ENCODE measurements at regions not wholly inside any gene's neighbourhood (a gene's known extent, or its start where the extent isn't known, plus 50 kb on each side); places are given as distances from the start of the nearest gene placed in this dataset.

DNA sequence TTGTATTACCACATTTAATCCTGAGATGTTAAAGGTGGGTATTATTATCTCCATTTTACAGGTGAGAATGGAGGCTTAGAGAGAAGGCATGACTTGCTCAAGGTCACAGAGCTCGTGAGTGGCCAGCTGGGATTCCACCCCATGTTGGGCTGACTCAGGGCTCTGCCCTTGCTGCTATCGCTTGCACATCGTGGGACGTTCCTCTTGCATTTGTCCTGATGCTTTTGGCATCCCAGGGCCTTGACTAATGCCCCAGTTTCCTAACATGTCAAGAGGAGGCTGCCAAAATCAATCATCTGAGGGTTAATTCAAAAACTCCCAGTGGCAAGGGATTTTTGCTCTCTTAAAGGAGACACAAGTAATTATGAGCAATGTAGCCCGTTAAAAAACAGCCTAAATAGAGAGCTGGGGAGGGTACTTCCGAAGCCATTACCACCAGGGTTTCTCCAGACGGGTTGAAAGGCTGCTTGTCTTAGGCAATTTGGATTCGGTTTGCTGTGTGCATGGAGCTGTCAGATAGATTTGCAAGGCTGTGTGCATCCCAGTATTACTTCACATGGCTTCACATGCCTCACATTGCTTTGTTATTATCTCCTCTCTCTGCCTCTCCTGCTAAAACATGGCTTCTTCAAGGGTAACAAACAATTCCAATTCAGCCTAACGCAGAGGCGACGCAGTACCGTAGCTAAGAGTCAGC, 347.4 kb downstream of the DRD1 start:
- H3K23ac ChIP-seq (ENCODE audit: low read depth, low read length, poor library complexity) = no peak overlapping the region
- H3K4me1 ChIP-seq (ENCODE audit: control insufficient read depth in 2 of 2, insufficient read depth in 1 of 2, low read depth in 1 of 2, low read length in 2 of 2) = peaks cover 0 to 5% of the 10 kb centered on the region in 2 donors
- H3K4me2 ChIP-seq (ENCODE audit: insufficient read depth, low read length, poor library complexity, severe bottlenecking) = no peak overlapping the region
- H3K36me3 ChIP-seq (replicated peaks in 1 of 2; ENCODE audit: control insufficient read depth in 2 of 2, insufficient read depth in 2 of 2, low read length in 2 of 2) = no peaks in the 10 kb centered on the region
- no peaks in the 10 kb centered on the region for H3K9me3 ChIP-seq (replicated peaks in 1 of 2; ENCODE audit: control insufficient read depth in 2 of 2, insufficient read depth in 1 of 2, low read depth in 1 of 2, low read length in 2 of 2)
- no peak overlapping the region for H3K14ac ChIP-seq (ENCODE audit: low read length)
- no peak overlapping the region for H3K4ac ChIP-seq (ENCODE audit: low read length)
- H2BK15ac ChIP-seq (ENCODE audit: low read length) = no peak overlapping the region
- H3K4me3 ChIP-seq (ENCODE audit: low read length in 2 of 2) = no peak overlapping the region
- H3K18ac ChIP-seq (ENCODE audit: low read length) = peak overlapping the region; percentile 38
- H3K27ac ChIP-seq (replicated peaks; ENCODE audit: low read length) = no peak overlapping the region
- no peak overlapping the region for H2AK5ac ChIP-seq (ENCODE audit: low read depth, low read length)
- no peak overlapping the region for H2BK5ac ChIP-seq (ENCODE audit: low read length)
- no peak overlapping the region for H4K8ac ChIP-seq (ENCODE audit: low read depth, low read length)
- H2BK12ac ChIP-seq (ENCODE audit: low read length) = no peak overlapping the region
- no peak overlapping the region for H2BK120ac ChIP-seq (ENCODE audit: low read depth, low read length)
- no peak overlapping the region for H3K9ac ChIP-seq (ENCODE audit: low read depth, low read length, poor library complexity)
- no CpG with 5 or more reads among the region's 12 CpGs for WGBS, 2 donors (ENCODE audit: extremely low coverage in 2 of 2, insufficient read length in 2 of 2, insufficient replicate concordance in 1 of 2)
- no peaks in the 10 kb centered on the region for H3K27me3 ChIP-seq (ENCODE audit: control insufficient read depth in 3 of 3, insufficient read depth in 3 of 3, low read depth in 1 of 3, low read length in 3 of 3)
- H2AFZ ChIP-seq (ENCODE audit: low read length) = no peak overlapping the region
- H3K79me1 ChIP-seq (ENCODE audit: low read depth, low read length) = peaks cover 2% of the 10 kb centered on the region
- H4K91ac ChIP-seq (ENCODE audit: low read depth, low read length, poor library complexity) = no peak overlapping the region
- no peak for DNase-seq (ENCODE audit: low spot score)

DNA sequence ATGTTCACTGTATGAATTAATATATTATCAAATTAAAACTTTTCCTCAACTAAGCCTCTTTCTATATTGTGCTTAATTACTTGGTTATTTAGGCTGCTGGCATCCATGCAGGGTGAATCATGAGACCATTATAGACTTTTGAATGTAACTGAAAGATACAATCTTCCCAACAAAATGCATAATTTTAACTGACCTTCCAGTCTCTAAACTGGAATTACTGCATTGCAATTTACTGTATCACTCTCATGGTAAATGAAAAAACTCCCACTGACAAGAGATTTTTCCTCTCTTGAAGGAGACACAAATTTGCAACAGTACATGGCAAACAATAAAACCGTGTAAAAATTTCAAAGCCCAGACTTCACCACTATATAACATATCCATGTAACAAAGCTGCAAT, 349.5 kb downstream of the DRD1 start:
- Histone ChIP-seq H3K27ac (replicated peaks; ENCODE audit: low read length) (no peak overlapping the region), H2BK120ac (ENCODE audit: low read depth, low read length) (no peak overlapping the region), H2BK12ac (ENCODE audit: low read length) (no peak overlapping the region), H4K8ac (ENCODE audit: low read depth, low read length) (no peak overlapping the region), H2BK15ac (ENCODE audit: low read length) (no peak overlapping the region), H4K91ac (ENCODE audit: low read depth, low read length, poor library complexity) (no peak overlapping the region), H3K4ac (ENCODE audit: low read length) (no peak overlapping the region), H3K14ac (ENCODE audit: low read length) (no peak overlapping the region), H3K9ac (ENCODE audit: low read depth, low read length, poor library complexity) (no peak overlapping the region), H3K4me1 (ENCODE audit: control insufficient read depth in 2 of 2, insufficient read depth in 1 of 2, low read depth in 1 of 2, low read length in 2 of 2) (peaks cover 0 to 5% of the 10 kb centered on the region in 2 donors), H3K9me3 (replicated peaks in 1 of 2; ENCODE audit: control insufficient read depth in 2 of 2, insufficient read depth in 1 of 2, low read depth in 1 of 2, low read length in 2 of 2) (no peaks in the 10 kb centered on the region), H3K36me3 (replicated peaks in 1 of 2; ENCODE audit: control insufficient read depth in 2 of 2, insufficient read depth in 2 of 2, low read length in 2 of 2) (no peaks in the 10 kb centered on the region), H2BK5ac (ENCODE audit: low read length) (no peak overlapping the region), H3K4me3 (ENCODE audit: low read length in 2 of 2) (no peak overlapping the region), H2AFZ (ENCODE audit: low read length) (no peak overlapping the region), H3K27me3 (ENCODE audit: control insufficient read depth in 3 of 3, insufficient read depth in 3 of 3, low read depth in 1 of 3, low read length in 3 of 3) (no peaks in the 10 kb centered on the region), H3K18ac (ENCODE audit: low read length) (no peak overlapping the region), H3K23ac (ENCODE audit: low read depth, low read length, poor library complexity) (no peak overlapping the region), H3K79me1 (ENCODE audit: low read depth, low read length) (peaks cover 2% of the 10 kb centered on the region), H2AK5ac (ENCODE audit: low read depth, low read length) (no peak overlapping the region), H3K4me2 (ENCODE audit: insufficient read depth, low read length, poor library complexity, severe bottlenecking) (no peak overlapping the region)
- WGBS, 2 donors (ENCODE audit: extremely low coverage in 2 of 2, insufficient read length in 2 of 2, insufficient replicate concordance in 1 of 2) = no CpG with 5 or more reads among the region's 1 CpG
- DNase-seq (ENCODE audit: low spot score) = no peak

DNA sequence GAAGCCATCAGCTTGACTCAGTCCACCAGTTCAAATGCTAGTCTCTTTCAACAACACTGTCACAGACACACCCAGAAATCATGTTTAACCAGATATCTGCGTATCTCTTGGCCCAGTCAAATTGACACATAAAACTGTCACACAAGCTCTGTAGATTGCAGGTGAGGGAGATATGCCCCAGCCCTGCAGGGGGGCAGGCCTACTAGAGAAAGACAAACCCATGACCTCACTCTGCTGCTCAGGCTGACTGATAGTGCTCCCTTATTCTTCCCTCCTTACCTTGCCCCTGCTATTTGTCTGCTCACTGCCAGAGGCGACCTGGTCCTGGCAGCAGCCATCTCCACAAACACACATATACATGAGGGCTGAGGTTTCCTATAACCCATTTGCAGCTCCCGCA, 351.3 kb downstream of the DRD1 start:
- no peak overlapping the region for H2BK5ac ChIP-seq (ENCODE audit: low read length)
- DNase-seq (ENCODE audit: low spot score) = no peak
- WGBS, 2 donors (ENCODE audit: extremely low coverage in 2 of 2, insufficient read length in 2 of 2, insufficient replicate concordance in 1 of 2) = no CpG with 5 or more reads among the region's 3 CpGs

DNA sequence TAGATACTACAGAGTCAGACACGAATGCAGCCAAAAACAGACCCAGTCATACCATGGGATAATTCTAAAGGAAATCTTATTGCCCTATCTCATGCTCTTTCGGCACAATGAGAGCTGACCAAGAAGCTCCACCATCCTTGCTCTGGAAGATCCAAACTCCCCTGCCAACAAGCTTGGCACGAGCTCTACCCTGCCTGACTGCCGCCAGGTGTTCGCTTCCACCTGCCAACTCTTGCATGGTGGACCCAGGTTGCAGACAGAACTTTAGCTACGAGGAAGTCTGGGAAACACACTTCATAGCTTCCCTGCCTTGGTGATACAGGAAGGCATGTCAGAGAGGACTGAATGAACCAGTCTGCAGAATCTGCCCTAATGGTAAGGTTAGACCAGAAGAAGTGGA, 355.0 kb downstream of the DRD1 start:
- Histone ChIP-seq H3K9me3 (replicated peaks in 1 of 2; ENCODE audit: control insufficient read depth in 2 of 2, insufficient read depth in 1 of 2, low read depth in 1 of 2, low read length in 2 of 2) (no peaks in the 10 kb centered on the region), H3K4me3 (ENCODE audit: low read length in 2 of 2) (no peak overlapping the region), H3K79me1 (ENCODE audit: low read depth, low read length) (no peaks in the 10 kb centered on the region), H3K27me3 (ENCODE audit: control insufficient read depth in 3 of 3, insufficient read depth in 3 of 3, low read depth in 1 of 3, low read length in 3 of 3) (no peaks in the 10 kb centered on the region), H4K91ac (ENCODE audit: low read depth, low read length, poor library complexity) (no peak overlapping the region), H3K14ac (ENCODE audit: low read length) (no peak overlapping the region), H2BK15ac (ENCODE audit: low read length) (no peak overlapping the region), H3K4me2 (ENCODE audit: insufficient read depth, low read length, poor library complexity, severe bottlenecking) (no peak overlapping the region), H2BK12ac (ENCODE audit: low read length) (no peak overlapping the region), H3K18ac (ENCODE audit: low read length) (no peak overlapping the region), H3K9ac (ENCODE audit: low read depth, low read length, poor library complexity) (no peak overlapping the region), H3K4ac (ENCODE audit: low read length) (no peak overlapping the region), H2BK120ac (ENCODE audit: low read depth, low read length) (no peak overlapping the region), H3K27ac (replicated peaks; ENCODE audit: low read length) (no peak overlapping the region), H2AFZ (ENCODE audit: low read length) (no peak overlapping the region), H2AK5ac (ENCODE audit: low read depth, low read length) (no peak overlapping the region), H3K4me1 (ENCODE audit: control insufficient read depth in 2 of 2, insufficient read depth in 1 of 2, low read depth in 1 of 2, low read length in 2 of 2) (peaks cover 0 to 2% of the 10 kb centered on the region in 2 donors), H4K8ac (ENCODE audit: low read depth, low read length) (no peak overlapping the region), H3K23ac (ENCODE audit: low read depth, low read length, poor library complexity) (no peak overlapping the region), H2BK5ac (ENCODE audit: low read length) (no peak overlapping the region), H3K36me3 (replicated peaks in 1 of 2; ENCODE audit: control insufficient read depth in 2 of 2, insufficient read depth in 2 of 2, low read length in 2 of 2) (no peaks in the 10 kb centered on the region)
- no peak for DNase-seq (ENCODE audit: low spot score)
- WGBS, 2 donors (ENCODE audit: extremely low coverage in 2 of 2, insufficient read length in 2 of 2, insufficient replicate concordance in 1 of 2) = no CpG with 5 or more reads among the region's 6 CpGs

More for the DNA sequence above, 351.3 kb downstream of the DRD1 start:
- Histone ChIP-seq H2AK5ac (ENCODE audit: low read depth, low read length) (no peak overlapping the region), H3K23ac (ENCODE audit: low read depth, low read length, poor library complexity) (no peak overlapping the region), H3K79me1 (ENCODE audit: low read depth, low read length) (peaks cover 2% of the 10 kb centered on the region), H2BK15ac (ENCODE audit: low read length) (no peak overlapping the region), H3K4me3 (ENCODE audit: low read length in 2 of 2) (no peak overlapping the region), H3K4me1 (ENCODE audit: control insufficient read depth in 2 of 2, insufficient read depth in 1 of 2, low read depth in 1 of 2, low read length in 2 of 2) (peaks cover 0 to 5% of the 10 kb centered on the region in 2 donors), H4K91ac (ENCODE audit: low read depth, low read length, poor library complexity) (no peak overlapping the region), H2BK12ac (ENCODE audit: low read length) (no peak overlapping the region), H3K36me3 (replicated peaks in 1 of 2; ENCODE audit: control insufficient read depth in 2 of 2, insufficient read depth in 2 of 2, low read length in 2 of 2) (no peaks in the 10 kb centered on the region), H3K27ac (replicated peaks; ENCODE audit: low read length) (no peak overlapping the region), H3K18ac (ENCODE audit: low read length) (no peak overlapping the region), H2AFZ (ENCODE audit: low read length) (no peak overlapping the region), H3K14ac (ENCODE audit: low read length) (no peak overlapping the region), H4K8ac (ENCODE audit: low read depth, low read length) (no peak overlapping the region), H3K9ac (ENCODE audit: low read depth, low read length, poor library complexity) (no peak overlapping the region), H3K4me2 (ENCODE audit: insufficient read depth, low read length, poor library complexity, severe bottlenecking) (no peak overlapping the region), H3K27me3 (ENCODE audit: control insufficient read depth in 3 of 3, insufficient read depth in 3 of 3, low read depth in 1 of 3, low read length in 3 of 3) (no peaks in the 10 kb centered on the region), H3K4ac (ENCODE audit: low read length) (no peak overlapping the region), H3K9me3 (replicated peaks in 1 of 2; ENCODE audit: control insufficient read depth in 2 of 2, insufficient read depth in 1 of 2, low read depth in 1 of 2, low read length in 2 of 2) (no peaks in the 10 kb centered on the region), H2BK120ac (ENCODE audit: low read depth, low read length) (no peak overlapping the region)

Data from neuronal stem cell (in vitro differentiated cells).